SK-N-SH treated with all-trans-retinoic acid at 6 μM for 48 hours (cell line): ENCODE measurements at regions not wholly inside any gene's neighbourhood (a gene's known extent, or its start where the extent isn't known, plus 50 kb on each side); places are given as distances from the start of the nearest gene placed in this dataset.

Experiments
- ARNTL ChIP-seq: fragments of 450-650 bp; formaldehyde crosslinking; IDR thresholded peaks from 2 replicates; pipeline ENCODE4 v1.5.0; 2020; ENCODE audit warnings: low read depth, mild to moderate bottlenecking, moderate library complexity, borderline replicate concordance
- CSRNP3 ChIP-seq: fragments of 250-450 bp; sonication (Bioruptor Pico); IDR thresholded peaks from 2 replicates; pipeline ENCODE4 v1.5.1; 2021; ENCODE audit warnings: mild to moderate bottlenecking, moderate library complexity
- ESRRG ChIP-seq: fragments of 250-450 bp; sonication (Bioruptor Pico); IDR thresholded peaks from 2 replicates; pipeline ENCODE4 v1.6.1; 2021; ENCODE audit warnings: mild to moderate bottlenecking
- GLIS3 ChIP-seq: fragments of 250-450 bp; sonication (Bioruptor Pico); IDR thresholded peaks from 2 replicates; pipeline ENCODE4 v1.5.0; 2020; ENCODE audit warnings: mild to moderate bottlenecking, moderate library complexity
- ISL1 ChIP-seq: fragments of 250-450 bp; sonication (Bioruptor Pico); IDR thresholded peaks from 2 replicates; pipeline ENCODE4 v2.1.2; 2022; ENCODE audit warnings: mild to moderate bottlenecking, moderate library complexity
- SNAI2 ChIP-seq: fragments of 250-450 bp; sonication (Bioruptor Pico); IDR thresholded peaks from 2 replicates; pipeline ENCODE4 v1.5.0; 2020; ENCODE audit warnings: mild to moderate bottlenecking, moderate library complexity
- TOX ChIP-seq: fragments of 250-450 bp; sonication (Bioruptor Pico); IDR thresholded peaks from 2 replicates; pipeline ENCODE4 v1.8.0; 2021; ENCODE audit warnings: mild to moderate bottlenecking, moderate library complexity, borderline replicate concordance
- ZC3H10 ChIP-seq: fragments of 250-450 bp; sonication (Bioruptor Pico); IDR thresholded peaks from 2 replicates; pipeline ENCODE4 v1.5.1; 2021; ENCODE audit warnings: mild to moderate bottlenecking, moderate library complexity
- ZFP3 ChIP-seq: fragments of 250-450 bp; sonication (Bioruptor Pico); IDR thresholded peaks from 2 replicates; pipeline ENCODE4 v1.5.0; 2020; ENCODE audit warnings: mild to moderate bottlenecking, moderate library complexity
- ZFP30 ChIP-seq: fragments of 450-650 bp; formaldehyde crosslinking; IDR thresholded peaks from 2 replicates; pipeline ENCODE4 v1.5.0; 2022; ENCODE audit warnings: mild to moderate bottlenecking, moderate library complexity
- TF ChIP-seq, protein P1 (sequence below): fragments of 250-450 bp; sonication (Bioruptor Pico); IDR thresholded peaks from 2 replicates; pipeline ENCODE4 v1.5.1; 2020; ENCODE audit warnings: low read depth, mild to moderate bottlenecking, moderate library complexity
- TF ChIP-seq, protein P2 (sequence below): fragments of 250-450 bp; sonication (Bioruptor Pico); IDR thresholded peaks from 2 replicates; pipeline ENCODE4 v1.8.0; 2020; ENCODE audit warnings: mild to moderate bottlenecking, moderate library complexity, borderline replicate concordance

- TF ChIP-seq GLIS3 (CRISPR knock-in tag) = no peak
- TF ChIP-seq ZFP3 (CRISPR knock-in tag) = no peak
- no peak for TF ChIP-seq TOX (CRISPR knock-in tag)
- TF ChIP-seq SNAI2 = no peak
- no peak for TF ChIP-seq ZFP30 (CRISPR knock-in tag)
- no peak for TF ChIP-seq CSRNP3 (CRISPR knock-in tag)
- TF ChIP-seq ARNTL (CRISPR knock-in tag) = no peak
- TF ChIP-seq, protein P1, sequence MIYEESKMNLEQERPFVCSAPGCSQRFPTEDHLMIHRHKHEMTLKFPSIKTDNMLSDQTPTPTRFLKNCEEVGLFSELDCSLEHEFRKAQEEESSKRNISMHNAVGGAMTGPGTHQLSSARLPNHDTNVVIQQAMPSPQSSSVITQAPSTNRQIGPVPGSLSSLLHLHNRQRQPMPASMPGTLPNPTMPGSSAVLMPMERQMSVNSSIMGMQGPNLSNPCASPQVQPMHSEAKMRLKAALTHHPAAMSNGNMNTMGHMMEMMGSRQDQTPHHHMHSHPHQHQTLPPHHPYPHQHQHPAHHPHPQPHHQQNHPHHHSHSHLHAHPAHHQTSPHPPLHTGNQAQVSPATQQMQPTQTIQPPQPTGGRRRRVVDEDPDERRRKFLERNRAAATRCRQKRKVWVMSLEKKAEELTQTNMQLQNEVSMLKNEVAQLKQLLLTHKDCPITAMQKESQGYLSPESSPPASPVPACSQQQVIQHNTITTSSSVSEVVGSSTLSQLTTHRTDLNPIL = no peak
- TF ChIP-seq, protein P2, sequence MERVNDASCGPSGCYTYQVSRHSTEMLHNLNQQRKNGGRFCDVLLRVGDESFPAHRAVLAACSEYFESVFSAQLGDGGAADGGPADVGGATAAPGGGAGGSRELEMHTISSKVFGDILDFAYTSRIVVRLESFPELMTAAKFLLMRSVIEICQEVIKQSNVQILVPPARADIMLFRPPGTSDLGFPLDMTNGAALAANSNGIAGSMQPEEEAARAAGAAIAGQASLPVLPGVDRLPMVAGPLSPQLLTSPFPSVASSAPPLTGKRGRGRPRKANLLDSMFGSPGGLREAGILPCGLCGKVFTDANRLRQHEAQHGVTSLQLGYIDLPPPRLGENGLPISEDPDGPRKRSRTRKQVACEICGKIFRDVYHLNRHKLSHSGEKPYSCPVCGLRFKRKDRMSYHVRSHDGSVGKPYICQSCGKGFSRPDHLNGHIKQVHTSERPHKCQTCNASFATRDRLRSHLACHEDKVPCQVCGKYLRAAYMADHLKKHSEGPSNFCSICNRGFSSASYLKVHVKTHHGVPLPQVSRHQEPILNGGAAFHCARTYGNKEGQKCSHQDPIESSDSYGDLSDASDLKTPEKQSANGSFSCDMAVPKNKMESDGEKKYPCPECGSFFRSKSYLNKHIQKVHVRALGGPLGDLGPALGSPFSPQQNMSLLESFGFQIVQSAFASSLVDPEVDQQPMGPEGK (CRISPR knock-in tag) = no peak
- TF ChIP-seq ISL1 = no peak
- TF ChIP-seq ESRRG = no peak
- TF ChIP-seq ZC3H10 (CRISPR knock-in tag) = no peak
Measured at GRCh38 chr2:66264354-66264753, 170.6 kb upstream of the MEIS1 start.
